Muscle layer of duodenum (tissue), 2 donors: ENCODE measurements at regions not wholly inside any gene's neighbourhood (a gene's known extent, or its start where the extent isn't known, plus 50 kb on each side); places are given as distances from the start of the nearest gene placed in this dataset.

Experiments used
- H3K27ac ChIP-seq: one replicate; pipeline ENCODE4 v1.7.0; 2013; ENCODE audit warnings: mild to moderate bottlenecking, low read length
- H3K27me3 ChIP-seq: one replicate; pipeline ENCODE4 v1.7.0; 2013; ENCODE audit warnings: low read depth, mild to moderate bottlenecking, control low read depth, low read length
- H3K36me3 ChIP-seq, 2 donors: one replicate each; pipeline ENCODE4 v1.7.0; 2013; ENCODE audit warnings: low read length in 2 of 2, control low read depth in 1 of 2, mild to moderate bottlenecking in 1 of 2; ENCODE audit not compliant: insufficient read depth in 2 of 2, control insufficient read depth in 1 of 2
- H3K4me1 ChIP-seq, 2 donors: one replicate each; pipeline ENCODE4 v1.7.0; 2013; ENCODE audit warnings: low read length in 2 of 2, mild to moderate bottlenecking in 2 of 2, control low read depth in 1 of 2, moderate library complexity in 1 of 2; ENCODE audit not compliant: insufficient read depth in 2 of 2, control insufficient read depth in 1 of 2
- H3K4me3 ChIP-seq, 2 donors: one replicate each; pipeline ENCODE4 v1.7.0; 2013; ENCODE audit warnings: low read length in 2 of 2, low read depth in 1 of 2, mild to moderate bottlenecking in 1 of 2
- H3K9me3 ChIP-seq, 2 donors: one replicate each; pipeline ENCODE4 v1.7.0; 2013; ENCODE audit warnings: low read length in 2 of 2, control low read depth in 1 of 2, mild to moderate bottlenecking in 1 of 2; ENCODE audit not compliant: control insufficient read depth in 1 of 2
- donor health status: healthy.

DNA sequence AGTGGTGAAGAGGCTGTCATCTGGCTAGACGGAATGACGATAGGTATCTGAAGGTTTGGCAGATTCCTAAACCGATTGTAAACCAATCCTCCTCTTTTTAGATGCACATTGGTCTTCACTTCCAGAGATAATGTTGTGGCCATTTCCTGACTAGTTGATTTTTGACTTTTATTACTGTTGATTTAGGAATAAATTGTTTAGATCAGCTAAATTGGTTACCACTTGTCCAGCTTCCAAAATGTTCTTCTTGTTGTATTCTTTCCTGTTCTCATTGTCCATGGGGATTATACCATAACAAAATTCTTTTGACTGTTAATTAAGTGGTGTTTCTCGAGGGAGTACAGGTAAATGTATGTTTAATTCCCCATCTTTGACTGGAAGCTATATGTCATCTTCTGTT is 119.7 kb downstream of the MACROH2A1 start:
- H3K36me3 ChIP-seq, result no peaks in the 10 kb centered on the region
- H3K4me1 ChIP-seq, result no peaks in the 10 kb centered on the region
- no peaks in the 10 kb centered on the region for H3K27me3 ChIP-seq
- H3K4me3 ChIP-seq, result no peak overlapping the region
- H3K9me3 ChIP-seq, result no peaks in the 10 kb centered on the region
- no peak overlapping the region for H3K27ac ChIP-seq

DNA sequence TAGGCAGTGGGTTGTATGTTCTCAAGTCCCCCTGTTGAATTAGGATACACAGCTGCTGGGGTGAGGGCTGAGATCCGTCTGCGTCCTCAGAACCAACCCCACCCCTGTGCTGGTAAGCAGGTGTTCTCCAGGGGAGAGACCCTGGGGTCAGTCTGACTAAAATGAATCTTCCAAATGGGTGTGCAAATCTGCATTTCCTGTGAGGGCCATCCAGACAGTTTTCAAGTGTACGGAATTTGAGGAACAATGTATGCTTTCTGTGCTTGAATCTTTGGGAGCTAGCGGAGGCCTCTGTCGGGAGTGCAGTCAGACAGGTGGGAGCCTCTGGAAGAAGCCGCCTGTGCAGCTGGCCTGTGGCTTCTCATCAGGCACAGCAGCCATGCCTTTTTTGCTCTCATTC is 122.9 kb downstream of the MACROH2A1 start:
- Histone ChIP-seq H3K27ac (no peak overlapping the region), H3K27me3 (no peaks in the 10 kb centered on the region), H3K4me3 (no peak overlapping the region), H3K36me3 (no peaks in the 10 kb centered on the region), H3K9me3 (no peaks in the 10 kb centered on the region), H3K4me1 (no peaks in the 10 kb centered on the region)

DNA sequence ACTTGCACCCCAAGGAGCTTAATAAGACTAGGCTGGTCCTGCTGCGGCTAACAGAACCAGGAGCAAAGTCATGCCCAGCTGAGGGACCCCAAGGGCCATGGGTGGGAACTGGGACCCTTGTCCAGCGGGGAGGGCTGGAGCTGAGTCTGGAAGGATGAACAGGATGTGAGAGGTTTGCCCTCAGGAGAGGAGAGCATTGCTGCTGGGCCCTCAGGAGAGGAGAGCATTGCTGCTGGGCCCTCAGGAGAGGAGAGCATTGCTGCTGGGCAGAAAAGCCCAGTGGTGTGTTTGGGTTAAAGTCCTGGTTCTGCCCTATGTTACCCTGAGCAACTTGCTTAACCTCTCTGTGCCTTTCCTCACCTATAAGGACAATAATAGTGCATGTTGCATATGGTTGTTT is 125.8 kb downstream of the MACROH2A1 start:
- H3K9me3 ChIP-seq, result no peaks in the 10 kb centered on the region
- no peak overlapping the region for H3K27ac ChIP-seq

DNA sequence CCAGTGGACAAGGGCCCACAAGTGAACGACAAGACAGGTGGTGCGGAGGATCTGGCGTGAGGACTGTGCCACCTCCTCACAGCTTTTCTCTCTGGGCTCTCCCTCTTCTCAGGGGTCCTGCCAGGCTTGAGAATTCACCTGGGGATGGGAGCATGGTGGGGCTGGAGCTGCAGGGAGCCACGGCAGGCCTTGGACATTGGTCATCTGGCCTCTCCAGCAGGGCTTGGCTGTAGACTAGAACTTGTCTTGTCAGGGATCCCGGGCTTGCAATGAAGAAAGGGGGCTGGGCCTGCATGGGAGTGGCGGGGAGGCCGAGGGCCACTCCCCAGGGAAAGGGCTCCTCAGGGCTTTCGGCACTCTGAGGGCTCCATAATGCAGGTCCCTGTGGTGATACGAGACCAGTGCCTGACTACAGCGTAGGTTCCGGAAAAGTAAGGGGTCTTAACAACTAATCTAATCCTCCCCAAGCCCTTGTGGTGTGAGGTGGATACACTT is 126.7 kb downstream of the MACROH2A1 start:
- Histone ChIP-seq H3K27me3 (no peaks in the 10 kb centered on the region), H3K36me3 (no peaks in the 10 kb centered on the region), H3K4me3 (no peak overlapping the region), H3K4me1 (no peaks in the 10 kb centered on the region), H3K27ac (no peak overlapping the region), H3K9me3 (no peaks in the 10 kb centered on the region)

More for the DNA sequence above, 125.8 kb downstream of the MACROH2A1 start:
- Histone ChIP-seq H3K4me1 (no peaks in the 10 kb centered on the region), H3K36me3 (no peaks in the 10 kb centered on the region), H3K27me3 (no peaks in the 10 kb centered on the region), H3K4me3 (no peak overlapping the region)

DNA sequence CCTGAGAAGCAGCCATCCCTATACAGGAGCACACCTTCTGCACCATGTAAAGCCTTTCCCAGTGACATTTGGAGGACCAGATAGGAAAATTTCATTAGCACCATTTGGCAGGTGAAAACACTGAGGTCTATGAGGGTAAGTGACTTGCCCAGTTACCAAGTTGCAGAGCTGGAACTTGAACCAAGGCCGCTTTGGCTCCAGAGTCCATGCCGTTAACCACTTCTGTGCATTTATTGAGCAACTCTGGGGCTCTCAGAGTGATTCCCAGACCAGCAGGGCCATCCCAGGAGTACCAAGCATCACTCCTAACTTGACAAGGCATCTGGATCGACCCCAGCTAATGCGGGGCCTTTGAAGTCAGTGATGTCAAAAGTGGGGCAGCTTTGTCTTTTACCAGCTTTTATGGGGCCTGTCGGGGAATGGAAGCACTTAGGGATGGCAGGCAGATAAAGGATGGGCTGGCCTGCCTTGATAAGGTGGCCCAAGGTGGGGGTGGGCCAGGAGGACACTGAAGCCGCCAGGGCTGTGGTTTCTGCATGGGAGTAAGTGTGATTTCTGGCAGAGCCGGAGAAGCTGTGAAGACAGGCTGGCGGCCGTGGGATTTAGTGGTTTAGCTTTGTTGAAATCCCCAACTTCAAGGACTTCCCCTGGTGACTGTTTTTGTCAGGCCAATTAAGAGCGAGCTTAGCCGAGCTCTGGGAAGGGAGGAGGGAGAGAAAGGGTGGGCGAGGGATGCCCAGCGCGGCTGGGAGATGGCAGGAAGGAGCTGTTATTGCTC is 127.3 kb downstream of the MACROH2A1 start:
- Histone ChIP-seq H3K4me1 (no peaks in the 10 kb centered on the region), H3K4me3 (no peak overlapping the region), H3K9me3 (no peaks in the 10 kb centered on the region), H3K36me3 (no peaks in the 10 kb centered on the region), H3K27me3 (no peaks in the 10 kb centered on the region), H3K27ac (no peak overlapping the region)

DNA sequence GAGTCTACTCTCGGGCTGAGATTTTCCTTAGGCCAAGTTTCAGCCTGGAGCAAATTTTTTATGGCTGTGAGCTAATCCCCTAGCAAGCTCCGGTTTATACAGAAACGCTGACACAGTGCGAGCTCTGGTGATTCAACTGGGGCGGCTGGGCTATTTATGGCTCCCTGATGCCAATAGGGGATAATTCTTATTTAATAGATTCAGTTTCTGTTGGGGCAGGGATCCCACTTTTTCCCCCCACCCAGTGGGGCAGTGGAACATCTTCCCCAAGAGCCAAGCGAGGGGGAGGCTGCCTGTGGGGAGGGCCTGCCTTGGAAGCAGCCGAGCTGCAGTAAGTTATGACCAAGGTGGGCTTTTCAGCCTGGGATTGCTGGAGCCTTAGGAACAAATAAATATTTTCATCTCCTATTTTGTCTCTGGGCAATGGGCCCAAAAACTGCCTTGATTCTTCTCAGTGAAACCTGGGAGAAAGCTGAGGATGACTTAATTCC is 129.1 kb downstream of the MACROH2A1 start:
- no peaks in the 10 kb centered on the region for H3K36me3 ChIP-seq
- peak overlapping the region; percentile 23 for H3K27ac ChIP-seq
- no peaks in the 10 kb centered on the region for H3K27me3 ChIP-seq

DNA sequence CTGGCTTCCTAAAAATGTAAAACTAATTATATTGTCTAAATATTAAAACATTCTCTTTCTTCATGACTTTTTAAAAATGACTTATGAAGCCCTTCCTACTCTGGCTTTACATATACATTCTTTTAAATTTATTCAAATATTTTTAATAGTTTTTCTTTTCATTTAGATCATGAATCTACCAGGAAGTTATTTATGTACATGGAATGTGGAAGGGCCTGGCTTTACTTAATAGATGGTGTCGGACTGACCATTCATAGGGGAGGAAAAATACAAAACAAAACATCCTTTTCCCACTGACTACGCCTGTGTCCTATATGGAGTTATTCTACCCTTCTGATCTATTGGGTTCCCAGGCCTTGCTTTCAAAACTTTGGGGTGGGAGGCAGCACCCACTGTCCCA is 129.8 kb downstream of the MACROH2A1 start:
- Histone ChIP-seq H3K36me3 (no peaks in the 10 kb centered on the region), H3K4me3 (no peak overlapping the region), H3K4me1 (peaks cover 0 to 5% of the 10 kb centered on the region in 2 donors), H3K27ac (peak overlapping the region; percentile 23), H3K9me3 (no peaks in the 10 kb centered on the region), H3K27me3 (no peaks in the 10 kb centered on the region)

More for the DNA sequence above, 129.1 kb downstream of the MACROH2A1 start:
- H3K4me1 ChIP-seq, result peaks cover 0 to 1% of the 10 kb centered on the region in 2 donors
- no peaks in the 10 kb centered on the region for H3K9me3 ChIP-seq
- H3K4me3 ChIP-seq, result no peak overlapping the region

DNA sequence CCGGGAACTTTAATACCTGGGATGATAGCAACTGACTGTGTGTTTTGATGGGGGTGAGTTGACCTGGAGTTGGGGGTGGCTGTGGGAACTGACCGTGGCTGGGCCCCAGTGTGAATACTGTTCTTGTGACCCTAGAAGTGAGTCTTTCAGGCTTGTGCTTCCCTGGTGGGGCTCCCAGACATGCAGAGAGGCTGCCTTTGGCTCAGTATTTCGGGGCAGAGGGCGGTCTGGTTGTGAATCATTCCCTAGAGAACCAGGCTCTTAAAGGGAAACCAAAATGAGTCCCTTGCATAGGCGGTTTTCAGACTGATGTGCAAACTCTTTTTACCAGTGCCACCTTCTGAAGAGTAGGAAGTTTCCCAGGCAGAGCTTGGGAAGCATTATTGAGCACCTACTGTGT is 132.1 kb downstream of the MACROH2A1 start:
- Histone ChIP-seq H3K36me3 (no peaks in the 10 kb centered on the region), H3K27ac (no peak overlapping the region), H3K4me1 (peaks cover 0 to 5% of the 10 kb centered on the region in 2 donors), H3K4me3 (no peak overlapping the region), H3K27me3 (no peaks in the 10 kb centered on the region), H3K9me3 (no peaks in the 10 kb centered on the region)

DNA sequence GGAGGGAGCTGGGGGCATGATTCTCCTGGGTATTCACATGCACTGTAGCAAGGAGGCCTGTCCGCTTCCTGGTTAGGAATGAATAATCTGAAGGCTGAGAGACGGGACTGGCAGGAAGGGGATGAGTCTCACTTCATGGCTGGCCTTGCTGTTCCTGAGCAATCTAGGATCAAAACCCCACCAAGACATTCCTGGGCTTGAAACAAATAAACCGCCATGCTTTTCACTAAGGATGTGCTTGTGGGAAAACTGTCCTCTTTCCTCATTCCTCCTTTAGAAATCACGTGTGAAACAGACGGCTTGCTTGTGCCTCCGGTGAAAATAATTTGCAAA is 132.8 kb downstream of the MACROH2A1 start:
- peaks cover 0 to 5% of the 10 kb centered on the region in 2 donors for H3K4me1 ChIP-seq
- no peak overlapping the region for H3K27ac ChIP-seq
- no peaks in the 10 kb centered on the region for H3K27me3 ChIP-seq
- no peak overlapping the region for H3K4me3 ChIP-seq
- H3K36me3 ChIP-seq, result no peaks in the 10 kb centered on the region
- H3K9me3 ChIP-seq, result no peaks in the 10 kb centered on the region

DNA sequence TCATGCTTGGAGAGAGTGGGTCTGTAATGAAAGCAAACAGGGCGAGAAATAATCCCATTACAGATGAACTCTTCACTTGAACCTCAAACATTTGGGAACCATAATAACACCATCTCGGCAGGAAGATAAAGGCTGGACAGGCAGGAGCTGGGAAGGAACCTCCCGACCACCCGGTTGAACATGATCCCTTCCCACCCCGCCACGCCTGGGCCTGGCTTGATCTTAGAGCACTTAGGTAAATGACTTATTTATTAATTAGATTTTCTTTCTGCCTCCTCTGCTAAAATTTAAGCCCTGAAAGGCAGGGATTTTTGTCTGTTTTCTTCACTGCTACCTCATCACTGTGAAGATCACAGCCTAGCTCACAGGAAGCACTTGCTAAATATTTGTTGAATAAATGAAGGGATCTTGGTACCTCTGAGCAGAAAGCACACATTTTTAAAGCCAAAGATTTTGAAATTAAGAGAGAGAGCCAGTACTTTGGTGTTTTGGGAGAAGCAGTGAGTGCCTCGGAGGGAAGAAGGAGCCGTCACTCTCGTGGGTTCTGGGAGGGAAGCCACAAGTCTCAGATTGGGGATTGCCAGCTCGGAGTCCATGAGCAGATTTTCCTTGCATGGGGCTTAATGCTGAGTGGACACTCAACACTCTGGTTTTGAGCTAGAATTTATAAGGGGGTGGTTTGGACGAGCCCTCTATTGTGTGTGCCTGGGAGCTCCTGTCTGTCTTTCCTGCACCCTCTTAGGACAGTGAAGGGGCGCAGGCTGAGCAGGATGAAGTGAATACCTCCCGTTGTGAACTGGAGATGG is 133.3 kb downstream of the MACROH2A1 start:
- no peaks in the 10 kb centered on the region for H3K36me3 ChIP-seq
- peaks cover 0 to 5% of the 10 kb centered on the region in 2 donors for H3K4me1 ChIP-seq
- H3K27me3 ChIP-seq, result no peaks in the 10 kb centered on the region
- peak overlapping the region; percentile 12 for H3K27ac ChIP-seq
- H3K4me3 ChIP-seq, result no peak overlapping the region
- H3K9me3 ChIP-seq, result no peaks in the 10 kb centered on the region
